Upper lobe of left lung (tissue), 6 donors: ENCODE measurements at regions not wholly inside any gene's neighbourhood (a gene's known extent, or its start where the extent isn't known, plus 50 kb on each side); places are given as distances from the start of the nearest gene placed in this dataset.

Source experiments
- ATAC-seq, 2 donors: fragments of 200-7000 bp; cut with Tn5 transposase; one replicate each; pipeline ENCODE4 v1.9.1; 2022; ENCODE audit warnings: mild to moderate bottlenecking in 2 of 2, moderate library complexity in 2 of 2; ENCODE audit not compliant: low FRiP score in 2 of 2
- DNase-seq, 2 donors: peaks; one replicate each; pipeline ENCODE4 v3.0.0-alpha.2; 2019 to 2020
- H3K27ac ChIP-seq, 4 donors: fragments of 200-600 bp; sonication (generic); one replicate each; pipeline ENCODE4 v1.5.1; 2016 to 2019
- H3K27me3 ChIP-seq, 4 donors: fragments of 200-600 bp; sonication (generic); one replicate each; pipeline ENCODE4 v1.5.1; 2017 to 2019
- H3K36me3 ChIP-seq, 4 donors: fragments of 200-600 bp; sonication (generic); one replicate each; pipeline ENCODE4 v1.5.1; 2016 to 2019
- H3K4me1 ChIP-seq, 4 donors: fragments of 200-600 bp; sonication (generic); one replicate each; pipeline ENCODE4 v1.5.1; 2018 to 2019
- H3K4me3 ChIP-seq, 4 donors: fragments of 200-600 bp; sonication (generic); one replicate each; pipeline ENCODE4 v1.5.1; 2017 to 2019; ENCODE audit warnings: mild to moderate bottlenecking in 2 of 4, moderate library complexity in 1 of 4
- H3K9me3 ChIP-seq, 4 donors: fragments of 200-600 bp; sonication (generic); one replicate each; pipeline ENCODE4 v1.5.1; 2018 to 2019
- EP300 ChIP-seq, 4 donors: sonication (generic); formaldehyde crosslinking; IDR thresholded peaks; one replicate each; pipeline ENCODE4 v1.5.1; 2017; ENCODE audit warnings: antibody characterized with exemption in 4 of 4, control low read depth in 2 of 4
- POLR2A ChIP-seq, 4 donors: fragments of 450-650 bp; IDR thresholded peaks; one replicate each; pipeline ENCODE4 v1.5.1; 2016 to 2017; ENCODE audit warnings: antibody characterized with exemption in 4 of 4, mild to moderate bottlenecking in 2 of 4
- POLR2AphosphoS5 ChIP-seq, 2 donors: sonication (generic); formaldehyde crosslinking; IDR thresholded peaks; one replicate each; pipeline ENCODE4 v1.5.1; 2017; ENCODE audit warnings: antibody characterized with exemption in 2 of 2
- WGBS, 2 donors: methylation state at CpG; one replicate each; pipeline ENCODE4 v1.1.5; 2017 to 2018; 5-methylcytosine and 5-hydroxymethylcytosine counted together
- TF ChIP-seq, protein P1 (sequence below), 6 experiments: fragments of 450-650 bp in 4 of 6; fragments of 200-600 bp in 2 of 6; sonication (generic) in 2 of 6; IDR thresholded peaks; one replicate each; pipeline ENCODE4 v1.5.1; 2016 to 2019; ENCODE audit warnings: antibody characterized with exemption in 6 of 6
- donor health status: DM: no; HTN: no; CAD: no; lungs with moderate emphysema.
- donor health status: DM: no; HTN: yes; CAD: no; lungs with severe emphysema.

DNA sequence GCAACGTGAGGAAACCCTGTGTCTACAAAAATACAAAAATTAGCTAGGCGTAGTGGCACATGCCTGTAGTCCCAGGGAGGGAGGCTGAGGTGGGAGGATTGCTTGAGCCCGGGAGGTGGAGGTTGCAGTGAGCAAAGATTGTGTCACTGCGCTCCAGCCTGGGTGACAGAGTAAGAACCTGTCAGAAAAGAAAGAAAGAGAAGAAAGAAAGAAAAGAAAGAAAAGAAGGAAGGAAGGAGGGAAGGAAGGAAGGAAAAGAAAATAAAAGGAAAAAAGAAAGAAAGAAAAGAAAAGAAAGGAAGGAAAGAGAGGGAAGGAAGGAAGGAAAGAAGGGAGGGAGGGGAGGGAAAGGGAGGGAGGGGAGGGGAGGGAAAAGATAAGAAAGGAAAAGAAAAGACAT lies 89.9 kb upstream of the HPCAL1 start:
- WGBS, 2 donors, result 91 to 92% methylated on average over 4 of the region's 4 CpGs
- DNase-seq (no peak), ATAC-seq (no peak)
- H3K9me3 ChIP-seq, result no peaks in the 10 kb centered on the region
- H3K36me3 ChIP-seq, result no peaks in the 10 kb centered on the region
- TF ChIP-seq, protein P1, sequence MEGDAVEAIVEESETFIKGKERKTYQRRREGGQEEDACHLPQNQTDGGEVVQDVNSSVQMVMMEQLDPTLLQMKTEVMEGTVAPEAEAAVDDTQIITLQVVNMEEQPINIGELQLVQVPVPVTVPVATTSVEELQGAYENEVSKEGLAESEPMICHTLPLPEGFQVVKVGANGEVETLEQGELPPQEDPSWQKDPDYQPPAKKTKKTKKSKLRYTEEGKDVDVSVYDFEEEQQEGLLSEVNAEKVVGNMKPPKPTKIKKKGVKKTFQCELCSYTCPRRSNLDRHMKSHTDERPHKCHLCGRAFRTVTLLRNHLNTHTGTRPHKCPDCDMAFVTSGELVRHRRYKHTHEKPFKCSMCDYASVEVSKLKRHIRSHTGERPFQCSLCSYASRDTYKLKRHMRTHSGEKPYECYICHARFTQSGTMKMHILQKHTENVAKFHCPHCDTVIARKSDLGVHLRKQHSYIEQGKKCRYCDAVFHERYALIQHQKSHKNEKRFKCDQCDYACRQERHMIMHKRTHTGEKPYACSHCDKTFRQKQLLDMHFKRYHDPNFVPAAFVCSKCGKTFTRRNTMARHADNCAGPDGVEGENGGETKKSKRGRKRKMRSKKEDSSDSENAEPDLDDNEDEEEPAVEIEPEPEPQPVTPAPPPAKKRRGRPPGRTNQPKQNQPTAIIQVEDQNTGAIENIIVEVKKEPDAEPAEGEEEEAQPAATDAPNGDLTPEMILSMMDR (IDR thresholded peaks at IDR 0.05), result no peak
- TF ChIP-seq POLR2A (IDR thresholded peaks at IDR 0.05), result no peak
- no peak for TF ChIP-seq EP300 (IDR thresholded peaks at IDR 0.05)
- TF ChIP-seq POLR2AphosphoS5 (IDR thresholded peaks at IDR 0.05), result no peak
- no peaks in the 10 kb centered on the region for H3K4me1 ChIP-seq
- H3K27me3 ChIP-seq, result no peaks in the 10 kb centered on the region
- H3K27ac ChIP-seq, result no peak overlapping the region
- no peak overlapping the region for H3K4me3 ChIP-seq

DNA sequence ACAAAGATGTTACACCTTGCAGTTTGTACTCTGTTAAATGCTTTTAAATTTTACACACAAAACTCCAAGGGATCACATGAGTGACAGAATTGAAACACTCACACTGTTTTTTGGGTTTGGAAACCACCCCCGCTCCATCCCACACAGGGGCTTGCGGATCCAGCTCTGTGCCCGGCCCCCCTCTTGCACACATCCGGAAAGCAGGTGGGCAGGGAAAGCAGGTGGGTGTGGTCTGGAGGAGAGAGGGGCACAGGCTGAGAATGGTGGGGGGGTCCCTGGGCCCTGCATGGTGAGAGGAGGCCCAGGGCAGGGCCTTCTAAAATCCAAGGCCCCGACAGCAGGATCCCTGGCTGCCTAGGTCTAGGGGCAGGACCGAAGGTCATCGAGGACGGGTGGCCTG lies 88.5 kb upstream of the HPCAL1 start:
- no peak overlapping the region for H3K27ac ChIP-seq
- ATAC-seq (no peak), DNase-seq (no peak)
- no peaks in the 10 kb centered on the region for H3K4me1 ChIP-seq
- no peak for TF ChIP-seq POLR2A (IDR thresholded peaks at IDR 0.05)
- no peak for TF ChIP-seq EP300 (IDR thresholded peaks at IDR 0.05)
- TF ChIP-seq, protein P1 (IDR thresholded peaks at IDR 0.05), result no peak
- TF ChIP-seq POLR2AphosphoS5 (IDR thresholded peaks at IDR 0.05), result no peak
- H3K4me3 ChIP-seq, result no peak overlapping the region
- no peaks in the 10 kb centered on the region for H3K36me3 ChIP-seq
- no peaks in the 10 kb centered on the region for H3K27me3 ChIP-seq
- no peaks in the 10 kb centered on the region for H3K9me3 ChIP-seq
- 92 to 95% methylated on average over 8 of the region's 8 CpGs for WGBS, 2 donors

DNA sequence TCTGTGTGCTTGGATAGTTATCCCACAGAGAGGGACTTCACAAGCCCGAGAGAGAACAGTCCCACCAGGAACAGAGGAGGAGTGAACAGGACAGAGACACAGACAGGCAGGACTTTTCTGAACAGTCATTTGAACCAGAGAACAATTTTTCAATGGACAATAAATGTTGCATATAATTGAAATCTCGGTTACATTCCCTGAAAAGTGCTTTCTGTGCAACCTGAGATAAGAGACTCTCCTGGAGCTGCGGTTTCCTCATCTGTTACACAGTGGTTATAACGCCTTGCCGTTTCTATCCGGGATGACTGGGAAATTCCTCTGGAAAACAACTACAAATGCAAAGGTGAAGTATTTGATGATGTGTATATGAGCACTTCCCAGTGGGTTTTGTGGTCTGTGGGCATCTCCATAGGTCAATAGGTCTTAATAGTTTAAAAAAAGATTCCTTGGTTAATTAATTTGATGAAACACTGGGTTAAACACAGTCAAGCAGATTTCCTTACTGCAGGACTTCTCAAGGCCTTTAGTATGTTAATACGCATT lies 87.2 kb upstream of the HPCAL1 start:
- ATAC-seq (no peak), DNase-seq (no peak)
- no peaks in the 10 kb centered on the region for H3K36me3 ChIP-seq
- TF ChIP-seq POLR2A (IDR thresholded peaks at IDR 0.05) (no peak), EP300 (IDR thresholded peaks at IDR 0.05) (no peak), POLR2AphosphoS5 (IDR thresholded peaks at IDR 0.05) (no peak)
- TF ChIP-seq, protein P1 (IDR thresholded peaks at IDR 0.05), result no peak
- 93 to 94% methylated on average over 7 of the region's 7 CpGs for WGBS, 2 donors
- H3K27ac ChIP-seq, result no peak overlapping the region
- no peak overlapping the region for H3K4me3 ChIP-seq
- H3K4me1 ChIP-seq, result no peaks in the 10 kb centered on the region
- no peaks in the 10 kb centered on the region for H3K27me3 ChIP-seq
- H3K9me3 ChIP-seq, result no peaks in the 10 kb centered on the region

DNA sequence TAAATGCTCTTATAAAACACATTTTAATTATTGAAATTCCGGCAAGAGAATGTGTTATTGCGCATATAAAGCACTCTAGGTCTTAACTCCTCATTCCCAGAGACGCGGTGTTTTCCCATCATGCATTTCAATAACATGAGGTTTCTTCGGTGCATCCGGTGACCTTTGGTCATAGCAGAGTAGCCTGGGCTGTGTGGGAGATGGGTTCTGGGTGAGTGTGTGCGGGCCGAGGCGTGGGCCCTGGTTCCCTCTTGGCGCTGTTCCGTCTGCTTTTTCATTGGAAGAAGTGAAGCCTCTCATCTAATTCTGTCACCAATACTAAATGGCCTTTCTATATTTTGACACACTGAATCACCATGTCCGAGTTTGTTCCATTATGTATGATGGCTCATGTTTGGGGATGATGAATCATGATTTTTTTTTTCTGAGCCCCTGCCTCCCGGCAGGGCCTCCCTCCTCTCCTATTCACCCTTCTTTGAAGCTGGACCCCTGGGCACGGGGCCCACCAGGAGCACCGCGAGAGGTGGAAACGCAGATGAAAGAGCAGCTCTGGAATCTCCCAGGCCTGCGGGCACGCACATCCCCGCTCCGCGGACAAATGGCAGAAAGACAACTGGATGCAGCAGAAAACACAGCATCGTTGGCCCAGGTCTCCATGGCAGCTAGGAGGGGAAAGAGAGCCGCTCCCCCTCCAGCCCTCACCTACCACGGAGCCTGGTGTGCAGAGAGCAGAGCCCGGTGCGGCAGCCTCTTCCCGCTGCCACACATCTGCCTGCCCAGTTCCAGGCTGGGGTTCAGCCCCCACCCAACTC lies 85.8 kb upstream of the HPCAL1 start:
- DNase-seq, result no peak
- WGBS, 2 donors, result 83 to 93% methylated on average over 28 of the region's 28 CpGs

More for the DNA sequence above, 85.8 kb upstream of the HPCAL1 start:
- no peak for ATAC-seq
- no peaks in the 10 kb centered on the region for H3K4me1 ChIP-seq
- H3K4me3 ChIP-seq, result no peak overlapping the region
- H3K27me3 ChIP-seq, result no peaks in the 10 kb centered on the region
- no peaks in the 10 kb centered on the region for H3K9me3 ChIP-seq
- TF ChIP-seq EP300 (IDR thresholded peaks at IDR 0.05) (no peak), POLR2AphosphoS5 (IDR thresholded peaks at IDR 0.05) (no peak), POLR2A (IDR thresholded peaks at IDR 0.05) (no peak)
- TF ChIP-seq, protein P1 (IDR thresholded peaks at IDR 0.05), result no peak
- no peaks in the 10 kb centered on the region for H3K36me3 ChIP-seq
- H3K27ac ChIP-seq, result no peak overlapping the region
